Activated CD8-positive, alpha-beta memory T cell treated with anti-CD3 and anti-CD28 coated beads, Interleukin-2, amount 50 U/mL, for 1 hour (primary cell): ENCODE measurements at regions not wholly inside any gene's neighbourhood (a gene's known extent, or its start where the extent isn't known, plus 50 kb on each side); places are given as distances from the start of the nearest gene placed in this dataset.
"Not testable (repeated sequence)": the region's sequence is repeated elsewhere in the genome, so short reads cannot be mapped to it uniquely, and the experiment has no call there.

ENCODE experiments used
- DNase-seq: peaks from one replicate; pipeline ENCODE4 v3.0.0-alpha.2; 2020; ENCODE audit errors: extremely low read depth

- DNase-seq, result no peak
These were observed 278.8 kb upstream of the C16orf82 start for GRCh38 chr16:26787924-26788323.

GRCh38 chr16:26791169-26791568 is 275.6 kb upstream of the C16orf82 start:
- no peak for DNase-seq

GRCh38 chr16:26795184-26795583 is 271.5 kb upstream of the C16orf82 start:
- no peak for DNase-seq

- DNase-seq, result no peak
These were observed 265.1 kb upstream of the C16orf82 start for GRCh38 chr16:26801628-26802027.

GRCh38 chr16:26802440-26802839 is 264.3 kb upstream of the C16orf82 start:
- no peak for DNase-seq

- no peak for DNase-seq
These were observed 263.8 kb upstream of the C16orf82 start for GRCh38 chr16:26802965-26803364.

GRCh38 chr16:26806657-26807056 is 260.1 kb upstream of the C16orf82 start:
- no peak for DNase-seq

GRCh38 chr16:26809461-26809860 is 257.3 kb upstream of the C16orf82 start:
- no peak for DNase-seq

GRCh38 chr16:26816266-26816665 is 250.5 kb upstream of the C16orf82 start:
- DNase-seq, result no peak

GRCh38 chr16:26816885-26817571 is 249.7 kb upstream of the C16orf82 start:
- DNase-seq, result no peak

GRCh38 chr16:26818393-26818792 is 248.3 kb upstream of the C16orf82 start:
- no peak for DNase-seq

- DNase-seq, result no peak
These were observed 242.3 kb upstream of the C16orf82 start for GRCh38 chr16:26824469-26824868.

- no peak for DNase-seq
These were observed 240.2 kb upstream of the C16orf82 start for GRCh38 chr16:26826500-26826899.

- no peak for DNase-seq
These were observed 239.3 kb upstream of the C16orf82 start for GRCh38 chr16:26827386-26827785.

- no peak for DNase-seq
These were observed 236.1 kb upstream of the C16orf82 start for GRCh38 chr16:26830428-26831127.

GRCh38 chr16:26836114-26836513 is 230.6 kb upstream of the C16orf82 start:
- DNase-seq, result not testable (repeated sequence)

- no peak for DNase-seq
These were observed 227.8 kb upstream of the C16orf82 start for GRCh38 chr16:26838931-26839330.

- no peak for DNase-seq
These were observed 226.0 kb upstream of the C16orf82 start for GRCh38 chr16:26840691-26841090.

GRCh38 chr16:26856271-26856670 is 210.5 kb upstream of the C16orf82 start:
- no peak for DNase-seq

GRCh38 chr16:26856791-26857190 is 209.9 kb upstream of the C16orf82 start:
- DNase-seq, result no peak

- no peak for DNase-seq
These were observed 209.4 kb upstream of the C16orf82 start for GRCh38 chr16:26857371-26857770.

GRCh38 chr16:26860506-26860905 is 206.2 kb upstream of the C16orf82 start:
- DNase-seq, result no peak

- DNase-seq, result no peak
These were observed 202.8 kb upstream of the C16orf82 start for GRCh38 chr16:26863931-26864330.
